Lower leg skin (tissue), 3 donors: ENCODE measurements at regions not wholly inside any gene's neighbourhood (a gene's known extent, or its start where the extent isn't known, plus 50 kb on each side); places are given as distances from the start of the nearest gene placed in this dataset.
"Not testable (repeated sequence)": the region's sequence is repeated elsewhere in the genome, so short reads cannot be mapped to it uniquely, and the experiment has no call there.

Source experiments
- CTCF ChIP-seq, 3 donors: fragments of 450-650 bp; IDR thresholded peaks; one replicate each; pipeline ENCODE4 v1.5.1; 2016; ENCODE audit warnings: antibody characterized with exemption in 3 of 3, mild to moderate bottlenecking in 3 of 3, moderate library complexity in 2 of 3
- POLR2A ChIP-seq, 2 donors: fragments of 450-650 bp; IDR thresholded peaks; one replicate each; pipeline ENCODE4 v1.6.1; 2016 to 2017; ENCODE audit warnings: antibody characterized with exemption in 2 of 2, mild to moderate bottlenecking in 1 of 2, moderate library complexity in 1 of 2

DNA sequence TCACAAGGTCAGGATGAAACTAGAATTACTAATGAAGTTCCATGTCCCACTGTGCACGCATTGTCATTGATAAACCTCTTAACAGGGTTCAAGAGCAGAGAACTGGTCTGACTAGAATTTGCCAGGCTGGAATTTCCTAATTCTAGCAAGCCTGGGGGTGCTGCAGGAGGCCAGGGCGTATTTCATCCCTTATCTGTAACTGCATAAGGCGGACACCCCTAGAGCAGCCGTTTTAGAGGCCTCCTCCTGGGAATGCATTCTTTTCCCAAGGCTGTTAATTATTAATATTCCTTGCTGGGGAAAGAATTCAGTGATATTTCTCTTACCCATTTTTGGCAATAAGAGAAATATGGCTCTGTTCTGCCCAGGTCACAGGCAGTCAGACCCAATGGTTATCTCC, 124.5 kb upstream of the PRDX6 start:
- TF ChIP-seq CTCF, POLR2A (IDR thresholded peaks at IDR 0.05): not testable (repeated sequence)
